ENCODE measurements at regions not wholly inside any gene's neighbourhood (a gene's known extent, or its start where the extent isn't known, plus 50 kb on each side); places are given as distances from the start of the nearest gene placed in this dataset.

DNA sequence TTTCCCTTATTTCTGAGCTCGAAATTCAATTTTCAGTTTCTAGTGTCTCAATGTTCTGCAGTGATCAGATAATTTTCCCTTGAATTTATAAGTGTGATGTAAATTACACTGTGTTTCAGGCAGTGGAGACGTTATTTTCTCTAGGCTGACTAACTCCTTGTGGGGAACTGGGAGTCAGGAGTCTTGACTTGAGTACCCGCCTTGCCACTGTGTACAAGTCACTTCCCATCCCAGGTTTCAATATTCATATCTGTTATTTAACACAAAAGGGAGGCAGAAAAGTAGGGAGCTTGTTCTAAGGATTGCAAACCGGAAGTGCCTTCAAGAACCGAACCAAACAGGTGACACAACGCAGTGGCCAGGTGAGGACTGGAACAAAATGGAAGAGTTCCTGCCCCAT, 196.5 kb downstream of the MEX3B start (continued):
- TF ChIP-seq, protein P1, sequence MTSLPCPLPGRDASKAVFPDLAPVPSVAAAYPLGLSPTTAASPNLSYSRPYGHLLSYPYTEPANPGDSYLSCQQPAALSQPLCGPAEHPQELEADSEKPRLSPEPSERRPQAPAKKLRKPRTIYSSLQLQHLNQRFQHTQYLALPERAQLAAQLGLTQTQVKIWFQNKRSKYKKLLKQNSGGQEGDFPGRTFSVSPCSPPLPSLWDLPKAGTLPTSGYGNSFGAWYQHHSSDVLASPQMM (CRISPR knock-in tag; IDR thresholded peaks at IDR 0.05) = no peak
- no peak for TF ChIP-seq FOXJ2 (tag; IDR thresholded peaks at IDR 0.05)
- no peak for TF ChIP-seq ELK3 (CRISPR knock-in tag; IDR thresholded peaks at IDR 0.05)
- TF ChIP-seq ZBTB8A (IDR thresholded peaks at IDR 0.05; ENCODE audit: partially characterized antibody) = no peak
- no peak for TF ChIP-seq CHD4 (IDR thresholded peaks at IDR 0.05; ENCODE audit: insufficient read depth, insufficient replicate concordance, low read depth, low read length, poor library complexity, severe bottlenecking)
- TF ChIP-seq ZFP30 (CRISPR knock-in tag; IDR thresholded peaks at IDR 0.05; ENCODE audit: borderline replicate concordance) = no peak
- no peak for TF ChIP-seq ZC3H4 (CRISPR knock-in tag; IDR thresholded peaks at IDR 0.05; ENCODE audit: borderline replicate concordance)
- no peak for TF ChIP-seq NR1H2 (CRISPR knock-in tag; IDR thresholded peaks at IDR 0.05)
- TF ChIP-seq SAFB2 (IDR thresholded peaks at IDR 0.05; ENCODE audit: borderline replicate concordance, low read depth, low read length, severe bottlenecking) = no peak

DNA sequence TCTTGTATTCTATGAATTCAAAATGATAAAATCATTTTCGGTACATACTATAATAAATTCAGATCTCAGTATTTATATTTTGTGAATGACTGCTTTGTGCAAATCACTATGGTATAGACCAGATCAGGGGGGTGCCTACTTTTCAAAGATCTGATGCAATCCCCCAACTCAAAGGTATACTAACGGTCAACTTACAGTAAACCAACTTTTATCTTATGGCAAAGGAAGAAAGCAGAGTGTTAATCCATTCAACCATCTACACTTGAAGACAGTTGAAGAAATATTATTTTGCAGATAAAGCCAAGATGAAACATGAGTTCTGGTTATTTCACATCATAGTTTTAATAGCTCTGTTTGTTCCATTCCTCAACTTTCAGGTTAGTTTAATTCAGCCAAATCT, 197.1 kb downstream of the MEX3B start:
- Histone ChIP-seq H3K27me3 (ENCODE audit: control insufficient read depth in 2 of 2, insufficient read depth in 2 of 2, low read length in 2 of 2) (no peaks in the 10 kb centered on the region), H2AFZ (ENCODE audit: low read depth, low read length) (no peak overlapping the region), H3K9me3 (replicated peaks; ENCODE audit: control insufficient read depth, insufficient read depth, low read depth, low read length) (no peaks in the 10 kb centered on the region), H3K9ac (ENCODE audit: insufficient read depth in 1 of 2, low read depth in 2 of 2, low read length in 2 of 2) (no peak overlapping the region), H3K27ac (ENCODE audit: extremely low read depth, low read depth, low read length) (no peak overlapping the region), H3K4me2 (ENCODE audit: insufficient read depth, low read length) (no peak overlapping the region), H3K79me2 (ENCODE audit: control insufficient read depth, insufficient read depth, low read length) (peaks cover 6% of the 10 kb centered on the region; the same call in 2 of the 3 replicates), H4K20me1 (replicated peaks; ENCODE audit: control insufficient read depth, insufficient read depth, low read length) (no peaks in the 10 kb centered on the region), H3K36me3 (ENCODE audit: control insufficient read depth, insufficient read depth, low read length) (no peaks in the 10 kb centered on the region), H3K4me1 (replicated peaks in 1 of 2; ENCODE audit: control insufficient read depth in 2 of 2, insufficient read depth in 2 of 2, low read length in 2 of 2) (peaks cover 0 to 18% of the 10 kb centered on the region in 2 experiments; a peak in 3 of 5 replicates), H3K4me3 (no peak overlapping the region), H3K9me1 (ENCODE audit: control insufficient read depth, insufficient read depth, low read length) (no peaks in the 10 kb centered on the region)
- in situ Hi-C loops (cut with MboI) (no loop called here), intact Hi-C loops (cut with micrococcal nuclease) (no loop called here)
- WGBS (ENCODE audit: insufficient coverage, low coverage, missing lambda C conversion rate) = 17% methylated on average over 2 of the region's 2 CpGs
- no TSS peak for BruUV-seq (replicated peaks)
- DNase-seq (ENCODE audit: extremely low read depth in 1 of 4, low spot score in 3 of 4) = no peak
- FAIRE-seq = peak; percentile 46
- CTCF ChIA-PET (ENCODE audit: low intra/inter-chr PET ratio) = no interaction called here
- ATAC-seq = peak; percentile 45; the same call in 1 of the 3 replicates
- POLR2A ChIA-PET = interaction anchor here (0.8 to 1.3 kb wide), 4 partner anchors 8 to 40 kb away, joined by 3 to 4 read pairs (median 4); no protein-coding TSS in a partner anchor
- no peak for TF ChIP-seq FUS (optimal IDR thresholded peaks at IDR 0.05; ENCODE audit: low read depth, low read length)
- peak; percentile 25; the same call in 1 of the 2 replicates for TF ChIP-seq TAL1 (IDR thresholded peaks at IDR 0.05)
- TF ChIP-seq PBX2 (CRISPR knock-in tag; IDR thresholded peaks at IDR 0.05; ENCODE audit: low read depth) = no peak
- peak; percentile 69 for TF ChIP-seq PBX2 (tag; conservative IDR thresholded peaks at IDR 0.05; ENCODE audit: low read depth)
- TF ChIP-seq FOXP1 (CRISPR knock-in tag; IDR thresholded peaks at IDR 0.05) = no peak
- TF ChIP-seq MAZ (CRISPR knock-in tag; conservative IDR thresholded peaks at IDR 0.05 in 1 of 2, IDR thresholded peaks at IDR 0.05 in 1 of 2) = peak in 1 of 2 experiments; percentile 26; a peak in 1 of 4 replicates
- TF ChIP-seq SMARCA4 (IDR thresholded peaks at IDR 0.05) = peak; percentile 23; the same call in 1 of the 2 replicates
- no peak for TF ChIP-seq GATA2 (CRISPR knock-in tag; IDR thresholded peaks at IDR 0.05)
- no peak; the same call in 1 of the 2 replicates for TF ChIP-seq L3MBTL2 (IDR thresholded peaks at IDR 0.05)
- TF ChIP-seq OTX1 (CRISPR knock-in tag; IDR thresholded peaks at IDR 0.05) = no peak
- TF ChIP-seq ATF7 (IDR thresholded peaks at IDR 0.05) = peak; percentile 43; the same call in 1 of the 2 replicates
